ENCODE measurements at regions not wholly inside any gene's neighbourhood (a gene's known extent, or its start where the extent isn't known, plus 50 kb on each side); places are given as distances from the start of the nearest gene placed in this dataset.

DNA sequence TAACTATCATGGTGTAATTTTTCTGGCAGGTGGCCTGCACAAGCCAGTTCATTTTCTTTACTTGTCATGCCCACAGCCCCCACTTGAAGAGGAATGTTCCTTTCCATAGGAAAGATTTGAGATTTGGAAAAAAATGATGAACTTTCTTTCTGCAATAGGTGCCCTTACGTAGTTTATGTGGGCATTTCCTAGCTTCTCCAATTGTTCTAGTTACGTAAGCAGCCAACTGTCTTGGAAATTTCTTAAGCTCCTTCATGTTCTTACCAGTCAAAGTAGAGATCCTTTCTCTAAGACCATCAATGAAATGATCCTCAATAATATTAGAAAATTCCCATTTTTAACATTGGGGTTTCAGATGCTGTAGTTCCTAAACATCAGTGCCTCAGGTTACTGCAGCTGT lies 109.5 kb upstream of the F3 start:
- POLR2A ChIA-PET = no interaction called here
- TF ChIP-seq ZNF384 (IDR thresholded peaks at IDR 0.05) (no peak), CTBP1 (IDR thresholded peaks at IDR 0.05; ENCODE audit: borderline replicate concordance) (no peak), ELF4 (IDR thresholded peaks at IDR 0.05) (no peak), FOXK2 (IDR thresholded peaks at IDR 0.05) (no peak), NFRKB (IDR thresholded peaks at IDR 0.05) (no peak), SP1 (IDR thresholded peaks at IDR 0.05) (no peak), L3MBTL2 (conservative IDR thresholded peaks at IDR 0.05) (no peak), BHLHE40 (IDR thresholded peaks at IDR 0.05; ENCODE audit: borderline replicate concordance) (no peak), FOXA1 (IDR thresholded peaks at IDR 0.05) (no peak), ARNT (IDR thresholded peaks at IDR 0.05) (no peak), LEF1 (IDR thresholded peaks at IDR 0.05; ENCODE audit: borderline replicate concordance) (no peak), TARDBP (IDR thresholded peaks at IDR 0.05) (no peak), PKNOX1 (IDR thresholded peaks at IDR 0.05) (no peak), FOXM1 (IDR thresholded peaks at IDR 0.05; ENCODE audit: borderline replicate concordance) (no peak), SUZ12 (IDR thresholded peaks at IDR 0.05) (no peak), HDGF (IDR thresholded peaks at IDR 0.05; ENCODE audit: borderline replicate concordance) (no peak)
- CTCF ChIA-PET = no interaction called here
- no peak for DNase-seq (ENCODE audit: extremely low spot score)

DNA sequence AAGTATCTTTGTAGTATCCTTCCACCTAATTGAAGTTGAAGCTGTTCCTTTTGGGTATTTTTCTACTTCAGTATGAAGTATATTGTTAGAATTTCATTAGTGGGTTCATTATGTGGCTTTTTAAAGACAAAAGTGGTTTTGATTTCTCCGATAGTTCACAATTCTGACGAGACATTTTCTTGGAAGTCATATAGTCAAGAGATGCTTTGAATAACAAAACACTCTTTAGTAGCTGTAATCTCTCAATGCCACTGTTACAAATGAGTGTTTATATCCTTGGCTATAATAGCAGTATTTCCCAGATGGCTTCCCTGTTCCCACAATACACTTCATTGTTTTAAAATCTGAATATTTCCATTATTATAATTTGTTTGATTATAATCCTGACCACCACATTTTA lies 108.7 kb upstream of the F3 start:
- no peak for TF ChIP-seq FOXA1 (IDR thresholded peaks at IDR 0.05)
- TF ChIP-seq LEF1 (IDR thresholded peaks at IDR 0.05; ENCODE audit: borderline replicate concordance) = no peak
- no peak for TF ChIP-seq L3MBTL2 (conservative IDR thresholded peaks at IDR 0.05)
- TF ChIP-seq ARNT (IDR thresholded peaks at IDR 0.05) = no peak
- no peak for TF ChIP-seq HDGF (IDR thresholded peaks at IDR 0.05; ENCODE audit: borderline replicate concordance)
- TF ChIP-seq SUZ12 (IDR thresholded peaks at IDR 0.05) = no peak
- TF ChIP-seq PKNOX1 (IDR thresholded peaks at IDR 0.05) = no peak
- no peak for TF ChIP-seq BHLHE40 (IDR thresholded peaks at IDR 0.05; ENCODE audit: borderline replicate concordance)
- no peak for TF ChIP-seq FOXK2 (IDR thresholded peaks at IDR 0.05)
- TF ChIP-seq ZNF384 (IDR thresholded peaks at IDR 0.05) = no peak
- ChIA-PET POLR2A (no interaction called here), CTCF (no interaction called here)
- DNase-seq (ENCODE audit: extremely low spot score) = no peak

DNA sequence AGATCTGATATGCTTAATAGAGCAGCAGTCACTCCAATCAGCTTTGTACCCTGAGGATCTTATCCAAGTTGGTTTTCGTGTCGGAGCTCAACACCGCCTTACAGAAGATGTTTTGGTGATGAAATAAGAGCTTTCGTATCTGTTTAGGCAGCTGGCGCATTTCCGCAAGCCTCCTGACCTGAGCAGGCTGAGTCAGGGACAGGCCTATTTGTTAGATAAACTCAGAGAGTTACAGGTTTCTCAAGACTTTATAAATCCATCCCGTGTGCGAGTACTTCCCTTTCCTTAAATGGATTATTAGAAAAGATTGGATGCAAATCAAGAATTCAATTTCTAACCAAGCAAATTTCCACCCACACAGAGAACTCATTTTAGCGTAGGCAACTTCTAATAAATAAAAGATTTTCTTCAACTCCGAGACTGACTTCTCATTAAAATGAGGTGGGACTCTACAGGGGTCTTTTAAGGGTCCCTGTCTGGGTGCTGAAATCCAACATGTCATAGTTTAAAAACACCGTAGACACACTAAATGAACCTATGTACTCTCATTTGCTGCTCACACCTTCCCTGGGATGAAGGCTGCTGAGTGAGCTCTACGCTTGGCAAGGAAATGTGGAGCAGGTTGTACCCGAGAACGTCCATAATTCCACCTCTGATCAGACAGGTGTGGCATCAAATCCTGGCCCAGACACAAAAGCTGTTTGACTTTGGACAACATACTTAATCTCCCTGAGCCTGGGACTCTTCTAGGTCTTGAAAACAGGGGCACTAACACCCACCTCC lies 106.9 kb upstream of the F3 start:
- ChIA-PET POLR2A (no interaction called here), CTCF (no interaction called here)

GRCh38 chr1:94646786-94647555 lies 105.4 kb upstream of the F3 start:
- ChIA-PET POLR2A (no interaction called here), CTCF (no interaction called here)
- no peak for DNase-seq (ENCODE audit: extremely low spot score)
- TF ChIP-seq ZNF384 (IDR thresholded peaks at IDR 0.05) (no peak), SUZ12 (IDR thresholded peaks at IDR 0.05) (no peak), PKNOX1 (IDR thresholded peaks at IDR 0.05) (no peak), TARDBP (IDR thresholded peaks at IDR 0.05) (no peak)

More for the DNA sequence above, 106.9 kb upstream of the F3 start:
- no peak for DNase-seq (ENCODE audit: extremely low spot score)
- no peak for TF ChIP-seq TARDBP (IDR thresholded peaks at IDR 0.05)
- TF ChIP-seq BHLHE40 (IDR thresholded peaks at IDR 0.05; ENCODE audit: borderline replicate concordance) = no peak
- no peak for TF ChIP-seq SP1 (IDR thresholded peaks at IDR 0.05)
- TF ChIP-seq FOXA1 (IDR thresholded peaks at IDR 0.05) = no peak
- TF ChIP-seq FOXK2 (IDR thresholded peaks at IDR 0.05) = no peak
- TF ChIP-seq ZNF384 (IDR thresholded peaks at IDR 0.05) = no peak
- TF ChIP-seq FOXM1 (IDR thresholded peaks at IDR 0.05; ENCODE audit: borderline replicate concordance) = no peak
- TF ChIP-seq LEF1 (IDR thresholded peaks at IDR 0.05; ENCODE audit: borderline replicate concordance) = no peak
- no peak for TF ChIP-seq NFRKB (IDR thresholded peaks at IDR 0.05)

- DNase-seq (ENCODE audit: extremely low spot score) = no peak
- ChIA-PET CTCF (no interaction called here), POLR2A (no interaction called here)
- TF ChIP-seq SUZ12 (IDR thresholded peaks at IDR 0.05) (no peak), TARDBP (IDR thresholded peaks at IDR 0.05) (no peak), NFRKB (IDR thresholded peaks at IDR 0.05) (no peak), ZNF384 (IDR thresholded peaks at IDR 0.05) (no peak), CTBP1 (IDR thresholded peaks at IDR 0.05; ENCODE audit: borderline replicate concordance) (no peak), LEF1 (IDR thresholded peaks at IDR 0.05; ENCODE audit: borderline replicate concordance) (no peak), PKNOX1 (IDR thresholded peaks at IDR 0.05) (no peak)
Measured at GRCh38 chr1:94646141-94646643, 104.6 kb upstream of the F3 start.
